ENCODE measurements at regions not wholly inside any gene's neighbourhood (a gene's known extent, or its start where the extent isn't known, plus 50 kb on each side); places are given as distances from the start of the nearest gene placed in this dataset.

DNA sequence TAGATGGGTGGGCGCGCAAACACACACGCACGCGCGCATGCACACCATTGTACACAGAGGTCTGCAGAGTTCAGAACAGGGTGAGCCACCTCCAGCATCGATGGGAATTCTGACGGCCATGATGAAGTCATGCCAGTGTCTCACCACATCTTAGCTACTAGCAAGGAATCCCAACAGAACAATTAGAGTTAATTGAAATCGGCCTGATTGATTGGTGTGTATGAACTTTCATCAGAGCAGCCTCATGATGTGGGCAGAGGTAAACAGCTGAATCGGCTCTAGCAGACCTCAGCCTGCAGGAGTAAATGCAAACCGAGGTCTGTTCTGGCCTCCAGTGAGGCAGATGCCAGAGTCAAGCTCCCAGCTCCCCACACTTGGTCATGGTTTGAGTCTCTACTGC is 200.6 kb downstream of the CBLN1 start:
- DNase-seq (ENCODE audit: low read depth) = no peak

DNA sequence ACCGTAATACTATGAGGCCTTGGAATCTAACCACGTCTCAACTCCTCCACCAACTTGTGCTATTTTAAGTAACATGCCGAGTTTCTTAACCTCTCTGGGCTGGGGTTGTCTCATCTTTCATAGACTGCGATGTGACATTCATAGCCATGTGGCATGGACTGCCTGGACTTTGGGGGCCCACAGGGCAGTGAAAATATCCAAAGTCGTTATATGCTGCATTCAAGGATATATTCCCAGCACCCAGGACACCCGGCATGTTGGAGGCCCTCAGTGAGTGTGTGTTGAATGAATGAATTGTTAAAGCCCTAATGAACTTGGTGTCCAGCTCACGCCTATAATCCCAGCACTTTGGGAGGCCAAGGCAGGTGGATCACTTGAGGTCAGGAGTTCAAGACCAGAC is 203.1 kb downstream of the CBLN1 start:
- DNase-seq (ENCODE audit: low read depth) = no peak

DNA sequence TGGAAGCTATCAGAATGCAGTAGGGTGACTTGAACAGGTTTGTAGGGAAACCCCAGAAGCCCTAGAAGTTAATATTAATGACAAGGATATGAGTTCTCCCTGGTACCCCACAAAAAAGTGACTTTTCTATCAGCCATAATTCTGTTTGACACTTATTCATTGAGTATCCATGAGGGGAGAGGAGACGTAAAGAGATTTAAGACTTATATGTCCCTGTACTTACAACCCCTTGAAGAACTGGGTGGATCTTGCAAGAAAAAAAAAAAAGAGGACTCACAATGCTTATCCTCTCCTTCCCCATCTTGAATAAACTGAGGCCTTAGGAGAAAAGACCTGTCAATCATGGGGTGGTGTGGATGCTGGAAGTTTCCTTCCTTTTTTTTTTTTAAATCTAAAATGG is 203.5 kb downstream of the CBLN1 start:
- no peak for DNase-seq (ENCODE audit: low read depth)

- DNase-seq (ENCODE audit: low read depth) = no peak
Observed at GRCh38 chr16:49075709-49076108, 205.9 kb downstream of the CBLN1 start.

DNA sequence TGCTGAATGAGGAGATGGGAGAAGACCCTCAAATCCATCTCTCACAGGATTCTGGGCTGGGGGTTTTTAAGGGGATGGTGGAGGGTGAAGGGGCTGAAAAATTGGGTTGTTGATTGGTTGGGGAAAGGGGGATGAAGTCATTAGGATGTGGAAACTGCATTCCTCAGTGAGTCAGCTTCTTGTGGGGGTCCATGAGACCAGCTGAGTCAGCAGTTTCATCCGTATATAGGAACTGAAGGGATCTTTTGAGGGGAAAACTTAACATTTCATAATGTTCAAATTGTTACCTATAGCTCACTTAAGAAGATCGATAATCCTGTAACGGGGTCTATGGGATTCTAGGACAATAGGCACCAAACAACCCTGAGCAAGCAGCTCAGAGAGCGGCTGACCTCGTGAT is 213.4 kb downstream of the CBLN1 start:
- DNase-seq (ENCODE audit: low read depth) = no peak

DNA sequence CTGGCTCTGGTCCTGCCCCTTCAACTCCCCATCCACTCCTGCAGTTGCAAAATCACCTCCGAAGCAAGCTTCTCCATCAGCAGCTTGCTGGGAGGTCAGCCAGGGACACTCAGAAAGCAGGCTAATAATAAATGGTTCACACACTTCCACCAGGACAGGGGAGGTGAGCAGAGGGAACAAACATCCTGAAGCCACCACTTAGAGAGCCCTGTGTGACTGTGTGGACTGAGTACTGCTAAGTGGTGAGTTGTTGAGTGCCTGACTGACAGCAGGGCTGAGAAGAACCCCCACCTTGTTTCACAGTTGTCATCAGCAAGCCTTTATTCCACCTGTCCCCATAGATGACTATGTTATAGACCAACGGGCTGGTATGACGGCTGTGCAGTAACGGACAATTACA is 213.9 kb downstream of the CBLN1 start:
- DNase-seq (ENCODE audit: low read depth) = no peak

GRCh38 chr16:49061137-49061714 is 220.4 kb downstream of the CBLN1 start:
- DNase-seq (ENCODE audit: low read depth) = no peak

- DNase-seq (ENCODE audit: low read depth) = no peak
Observed at GRCh38 chr16:49060728-49061127, 220.9 kb downstream of the CBLN1 start.

DNA sequence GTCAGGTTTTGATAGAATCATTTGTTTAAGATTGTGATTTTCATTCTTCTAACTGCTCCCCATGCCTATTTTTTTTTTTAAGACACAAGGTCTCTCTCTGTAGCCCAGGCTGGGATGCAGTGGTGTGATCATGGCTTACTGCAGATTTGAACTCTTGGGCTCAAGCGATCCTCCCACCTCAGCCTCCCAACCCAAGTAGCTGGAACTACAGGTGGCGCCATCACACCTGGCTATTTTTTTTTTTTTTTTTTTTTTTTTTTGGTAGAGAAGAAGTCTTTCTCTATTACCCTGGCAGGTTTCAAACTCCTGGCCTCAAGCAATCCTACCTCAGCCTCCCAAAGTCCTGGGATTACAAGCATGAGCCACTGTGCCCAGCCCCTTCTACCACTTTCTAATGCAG is 223.3 kb downstream of the CBLN1 start:
- DNase-seq (ENCODE audit: low read depth) = no peak

GRCh38 chr16:49057936-49058335 is 223.7 kb downstream of the CBLN1 start:
- no peak for DNase-seq (ENCODE audit: low read depth)

DNA sequence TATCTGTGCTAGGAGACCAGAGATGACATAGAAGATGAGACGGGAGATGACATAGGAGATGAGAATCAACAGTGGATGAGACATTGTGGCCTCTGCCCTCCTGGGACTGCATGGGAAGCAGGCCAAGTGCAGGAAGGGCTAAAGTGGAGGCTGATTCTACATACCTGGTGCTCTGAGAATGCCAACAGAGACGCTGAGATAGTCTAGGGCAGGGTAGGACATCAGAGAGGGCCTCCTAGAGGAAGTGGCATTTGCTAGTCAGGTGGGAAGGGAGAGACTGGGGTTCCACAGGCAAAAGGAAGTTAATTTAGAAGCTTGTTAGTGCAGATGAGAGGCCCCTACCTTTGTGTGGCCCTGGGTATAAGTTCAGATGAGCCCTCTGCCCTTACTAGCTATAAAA is 224.2 kb downstream of the CBLN1 start:
- no peak for DNase-seq (ENCODE audit: low read depth)

DNA sequence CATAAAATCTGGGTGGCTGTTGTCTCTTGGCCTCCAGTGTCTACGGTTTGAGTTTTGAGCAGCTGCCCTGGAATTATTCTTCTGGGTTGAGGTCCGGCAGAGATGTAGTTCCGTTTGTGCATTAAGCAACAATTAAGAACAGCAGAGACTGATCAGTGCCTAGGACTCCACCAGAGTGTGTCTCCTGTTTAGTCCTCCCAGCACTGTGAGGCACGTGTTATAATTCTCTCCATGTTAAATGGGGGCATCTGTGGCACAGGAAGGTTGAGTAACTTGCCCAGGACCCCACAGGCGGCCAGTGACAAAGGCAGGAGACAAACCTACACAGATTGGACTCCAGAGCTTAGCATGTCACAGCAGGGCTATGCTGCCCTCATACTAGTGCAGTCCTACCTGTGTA is 225.1 kb downstream of the CBLN1 start:
- DNase-seq (ENCODE audit: low read depth) = no peak

DNA sequence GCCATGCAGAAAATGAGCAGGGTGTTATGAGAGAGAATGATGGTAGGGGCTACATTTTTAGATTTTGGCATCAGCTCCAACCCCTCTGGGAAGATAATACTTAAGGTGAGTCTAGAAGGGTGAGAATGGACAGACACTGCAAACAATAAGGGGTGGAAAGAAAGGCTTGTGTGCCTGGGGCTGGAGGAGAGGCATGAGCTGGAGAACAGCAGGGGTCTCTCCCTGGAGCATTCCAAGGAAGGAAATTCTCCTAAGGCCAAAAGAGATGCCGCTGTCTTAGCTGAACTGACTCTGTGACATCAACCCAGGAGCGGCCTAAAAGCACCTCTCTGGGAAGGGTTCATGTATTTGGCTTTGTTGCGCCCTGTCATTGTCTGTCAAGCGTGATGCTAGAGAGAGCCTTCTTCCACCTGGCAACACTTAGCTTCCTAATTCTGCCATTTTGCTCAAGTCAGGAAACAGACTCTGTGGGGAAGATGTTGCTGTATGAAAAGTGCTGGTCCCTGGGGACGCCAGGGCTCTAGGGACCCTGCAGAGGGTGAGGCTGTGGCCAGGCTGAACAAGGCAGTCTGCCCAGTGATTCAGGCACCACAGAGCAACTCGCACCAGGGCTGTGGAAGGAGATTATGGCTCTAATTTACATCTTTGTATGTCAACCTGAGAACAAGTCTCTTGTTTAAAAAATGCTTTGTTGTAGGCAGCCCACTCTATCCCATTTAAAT is 225.7 kb downstream of the CBLN1 start:
- DNase-seq (ENCODE audit: low read depth) = no peak

GRCh38 chr16:49055291-49055690 is 226.3 kb downstream of the CBLN1 start:
- DNase-seq (ENCODE audit: low read depth) = no peak

- DNase-seq (ENCODE audit: low read depth) = no peak
Observed at GRCh38 chr16:49054606-49055005, 227.0 kb downstream of the CBLN1 start.

- DNase-seq (ENCODE audit: low read depth) = no peak
Observed at GRCh38 chr16:49052846-49053245, 228.8 kb downstream of the CBLN1 start.

- no peak for DNase-seq (ENCODE audit: low read depth)
Observed at GRCh38 chr16:49051576-49051975, 230.1 kb downstream of the CBLN1 start.

GRCh38 chr16:49050607-49051006 is 231.0 kb downstream of the CBLN1 start:
- DNase-seq (ENCODE audit: low read depth) = no peak

DNA sequence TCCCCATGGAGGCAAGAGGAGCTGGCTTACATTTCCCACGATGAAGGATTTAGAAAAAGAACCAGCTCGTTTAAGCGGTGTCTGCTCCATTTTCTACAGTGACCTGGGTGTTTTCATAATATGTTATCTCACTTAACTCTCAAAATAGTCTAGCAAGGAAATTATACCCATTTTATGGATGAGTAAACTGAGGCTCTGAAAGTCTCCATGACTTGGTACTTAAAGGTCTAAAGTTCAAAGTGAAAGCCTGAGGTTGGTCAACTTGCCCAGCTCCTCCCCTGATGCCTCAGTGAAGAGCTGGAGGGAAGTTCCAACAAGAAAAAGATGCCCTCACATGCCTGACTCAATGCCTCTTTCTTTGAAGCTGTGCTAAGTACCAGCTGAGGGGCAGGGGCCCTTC is 232.0 kb downstream of the CBLN1 start:
- no peak for DNase-seq (ENCODE audit: low read depth)

DNA sequence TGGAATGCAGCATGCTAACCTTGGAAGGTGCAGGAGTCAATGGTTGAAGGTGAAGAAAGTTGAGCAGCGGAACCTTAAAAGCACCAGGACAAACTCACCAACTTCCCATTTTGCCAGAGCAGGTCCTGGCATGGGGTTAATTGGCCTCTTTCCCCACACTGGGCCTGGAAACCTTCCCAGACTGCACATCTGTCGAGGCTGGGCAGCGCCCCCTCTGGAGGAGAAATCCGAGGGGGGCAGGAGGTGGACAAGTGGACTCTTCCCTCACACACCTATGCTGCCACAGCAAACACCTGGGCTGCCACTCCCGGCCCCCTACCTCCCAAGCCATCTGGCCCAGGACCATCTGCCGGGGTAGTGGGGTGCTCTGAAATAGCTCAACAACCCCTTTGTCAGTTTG is 232.4 kb downstream of the CBLN1 start:
- DNase-seq (ENCODE audit: low read depth) = peak; percentile 7

DNA sequence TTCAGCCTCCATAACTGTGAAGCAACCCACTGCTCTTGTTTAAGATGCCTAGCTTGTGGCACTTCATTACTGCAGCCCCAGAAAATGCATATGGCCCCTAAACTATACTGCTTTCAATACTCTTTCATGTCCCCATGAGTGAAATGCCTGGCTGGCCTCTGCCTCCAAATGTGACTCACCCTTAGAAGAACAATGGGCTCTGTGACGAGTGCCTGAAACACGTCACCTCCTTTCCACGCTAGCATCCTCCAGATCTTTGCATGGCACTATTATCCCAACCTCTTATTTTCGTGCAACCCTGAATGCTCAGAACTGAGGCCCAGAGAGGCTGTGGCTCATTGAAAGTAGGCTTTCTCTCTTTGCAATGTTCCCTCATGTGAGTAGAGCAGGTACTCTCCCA is 233.1 kb downstream of the CBLN1 start:
- DNase-seq (ENCODE audit: low read depth) = peak; percentile 71

DNA sequence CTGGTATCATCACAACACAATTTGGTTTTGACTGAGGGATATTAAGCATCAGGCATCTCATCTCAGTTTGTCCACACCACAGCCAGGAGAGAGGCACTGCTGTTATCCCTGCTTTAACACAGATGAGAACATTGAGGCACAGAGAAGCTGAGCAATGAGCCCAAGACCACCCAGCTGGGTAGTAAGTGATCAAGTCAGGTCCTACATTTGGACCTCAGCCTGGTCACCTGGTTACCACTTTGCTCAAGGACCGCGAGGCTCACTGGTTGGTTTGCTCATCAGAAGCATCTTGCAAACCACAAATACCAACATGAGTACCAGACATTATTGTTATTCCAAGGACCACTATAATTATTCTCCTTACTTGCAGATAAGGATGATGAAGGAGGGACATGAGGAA is 245.5 kb downstream of the CBLN1 start:
- DNase-seq (ENCODE audit: low read depth) = no peak

GRCh38 chr16:49027420-49027819 is 254.2 kb downstream of the CBLN1 start:
- DNase-seq (ENCODE audit: low read depth) = no peak

GRCh38 chr16:49026566-49027181 is 255.0 kb downstream of the CBLN1 start:
- no peak for DNase-seq (ENCODE audit: low read depth)

Data from RPMI7951 (cell line).